ENCODE measurements at regions not wholly inside any gene's neighbourhood (a gene's known extent, or its start where the extent isn't known, plus 50 kb on each side); places are given as distances from the start of the nearest gene placed in this dataset.

GRCh38 chr1:68358439-68358838 is 91.3 kb downstream of the RPE65 start:
- CTCF ChIA-PET: no interaction called here

DNA sequence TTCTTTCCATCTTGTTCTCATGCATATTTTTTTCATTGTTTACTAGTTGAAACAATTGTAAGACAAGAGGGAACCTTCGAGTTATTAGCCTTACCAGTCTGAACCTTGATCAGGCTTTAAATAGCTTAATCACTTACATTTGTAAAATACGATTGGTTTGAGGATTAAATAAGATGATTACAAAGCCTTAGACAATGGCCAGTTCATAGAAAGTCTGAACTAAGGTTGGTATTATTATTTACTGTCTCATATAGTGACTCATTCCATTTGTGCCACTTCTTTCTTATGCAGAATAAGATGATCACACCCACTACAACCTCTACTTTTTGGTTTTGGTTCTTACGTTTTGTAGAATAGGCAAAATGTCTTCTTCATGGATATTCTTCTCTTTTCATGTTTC is 94.1 kb downstream of the RPE65 start:
- POLR2A ChIA-PET: no interaction called here
- Mint-ChIP-seq H3K27ac (no peak overlapping the region), H3K27me3 (no peaks in the 10 kb centered on the region), H3K4me3 (no peak overlapping the region), H3K36me3 (no peaks in the 10 kb centered on the region), H3K9me3 (no peaks in the 10 kb centered on the region), H3K4me1 (ENCODE audit: low read depth) (no peaks in the 10 kb centered on the region)
- intact Hi-C loops (cut with micrococcal nuclease): no loop called here
- no peak for DNase-seq
- CTCF ChIA-PET: no interaction called here

More at GRCh38 chr1:68358439-68358838, 91.3 kb downstream of the RPE65 start:
- POLR2A ChIA-PET: no interaction called here
- Mint-ChIP-seq H3K4me3 (no peak overlapping the region), H3K27me3 (no peaks in the 10 kb centered on the region), H3K9me3 (no peaks in the 10 kb centered on the region), H3K36me3 (no peaks in the 10 kb centered on the region), H3K27ac (no peak overlapping the region), H3K4me1 (ENCODE audit: low read depth) (no peaks in the 10 kb centered on the region)
- DNase-seq: no peak
- intact Hi-C loops (cut with micrococcal nuclease): no loop called here

- CTCF ChIA-PET: no interaction called here
- POLR2A ChIA-PET: no interaction called here
- Mint-ChIP-seq H3K4me3 (no peak overlapping the region), H3K27me3 (no peaks in the 10 kb centered on the region), H3K4me1 (ENCODE audit: low read depth) (no peaks in the 10 kb centered on the region), H3K9me3 (peaks cover 4% of the 10 kb centered on the region), H3K36me3 (no peaks in the 10 kb centered on the region), H3K27ac (no peak overlapping the region)
- intact Hi-C loops (cut with micrococcal nuclease): no loop called here
- DNase-seq: no peak
These were observed 97.6 kb downstream of the RPE65 start for GRCh38 chr1:68352202-68352601.

DNA sequence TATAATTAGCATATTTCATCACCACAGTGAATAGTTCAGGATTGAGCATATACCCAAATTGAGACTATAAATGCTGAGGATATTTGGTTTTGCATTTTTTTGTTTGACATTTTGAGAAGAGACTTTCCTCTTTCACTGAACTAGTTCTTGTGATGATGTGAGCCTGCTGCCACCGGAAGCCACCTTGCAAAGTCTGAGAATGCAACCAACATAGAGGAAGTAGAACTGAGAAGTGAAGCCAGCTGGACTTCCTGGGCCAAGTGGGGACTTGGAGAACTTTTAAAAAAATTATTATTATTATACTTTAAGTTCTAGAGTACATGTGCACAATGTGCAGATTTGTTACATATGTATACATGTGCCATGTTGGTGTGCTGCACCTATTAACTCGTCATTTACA is 102.3 kb downstream of the RPE65 start:
- Mint-ChIP-seq H3K4me3 (no peak overlapping the region), H3K27me3 (peaks cover 3% of the 10 kb centered on the region), H3K36me3 (no peaks in the 10 kb centered on the region), H3K4me1 (ENCODE audit: low read depth) (no peaks in the 10 kb centered on the region), H3K9me3 (peaks cover 4% of the 10 kb centered on the region), H3K27ac (no peak overlapping the region)
- POLR2A ChIA-PET: no interaction called here
- CTCF ChIA-PET: no interaction called here
- intact Hi-C loops (cut with micrococcal nuclease): no loop called here
- DNase-seq: no peak

DNA sequence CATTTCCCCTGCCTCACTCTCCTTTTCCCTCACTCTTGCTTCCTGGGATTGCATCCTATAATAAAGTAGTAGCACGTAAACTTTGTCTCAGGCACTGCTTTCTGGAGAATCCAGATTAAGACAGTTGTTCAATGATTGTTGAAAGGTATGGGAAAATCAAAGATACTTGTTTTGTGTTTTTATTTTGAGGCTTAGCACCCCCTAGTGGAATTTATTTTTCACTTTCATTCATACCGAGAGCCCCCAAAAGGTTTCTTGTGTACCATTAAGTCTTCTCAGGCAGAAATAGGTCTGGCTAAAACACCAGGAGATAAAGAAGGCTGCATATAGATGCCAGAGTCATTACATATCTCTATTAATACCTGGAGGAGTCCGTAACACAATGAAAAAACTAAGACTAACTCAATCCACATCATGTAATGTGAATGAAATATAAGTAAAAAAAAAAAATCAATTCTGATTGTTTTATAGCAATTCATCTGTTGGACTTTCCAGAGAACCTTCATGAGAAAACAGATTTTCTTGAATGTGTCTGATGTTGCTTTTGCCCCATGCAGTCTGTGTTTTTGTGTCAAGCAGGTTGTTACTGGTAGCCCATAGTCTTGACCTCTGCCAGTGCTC is 103.5 kb downstream of the RPE65 start:
- H3K9me3 Mint-ChIP-seq: peaks cover 4% of the 10 kb centered on the region
- H3K4me3 Mint-ChIP-seq: no peak overlapping the region
- ChIA-PET POLR2A (no interaction called here), CTCF (interaction anchor here (0.7 to 1.2 kb wide), 3 partner anchors 220 to 757 kb away, joined by 3 to 12 read pairs (median 3); no protein-coding TSS in a partner anchor)
- no peak for DNase-seq
- intact Hi-C loops (cut with micrococcal nuclease): loop anchor here (1.0 kb wide), 1 partner anchor 226 kb away; no protein-coding TSS in a partner anchor
- no peaks in the 10 kb centered on the region for H3K36me3 Mint-ChIP-seq
- H3K27me3 Mint-ChIP-seq: peaks cover 3% of the 10 kb centered on the region
- no peak overlapping the region for H3K27ac Mint-ChIP-seq
- H3K4me1 Mint-ChIP-seq (ENCODE audit: low read depth): no peaks in the 10 kb centered on the region

DNA sequence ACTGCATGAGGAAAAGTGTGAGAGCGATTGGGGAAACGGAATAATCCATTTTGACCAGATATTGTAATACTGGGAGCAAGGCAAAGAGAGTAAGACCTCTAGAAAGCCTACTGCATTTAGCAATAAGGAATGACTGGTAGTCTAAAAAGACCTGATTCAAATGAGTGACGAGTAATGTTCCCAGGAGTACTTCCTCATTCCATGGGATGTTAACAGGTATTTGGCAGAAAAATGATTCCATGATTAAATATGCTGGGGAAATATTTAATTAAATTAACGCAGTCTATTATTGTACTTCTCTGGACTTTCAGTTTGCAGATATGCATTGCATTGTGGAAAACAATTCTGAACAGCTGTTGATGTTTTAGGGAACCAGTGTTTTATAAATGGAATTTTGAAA is 105.5 kb downstream of the RPE65 start:
- CTCF ChIA-PET: interaction anchor here (1.2 kb wide), 1 partner anchor 227 kb away, joined by 4 read pairs; no protein-coding TSS in a partner anchor
- Mint-ChIP-seq H3K4me3 (no peak overlapping the region), H3K9me3 (peaks cover 4% of the 10 kb centered on the region), H3K27me3 (peaks cover 5% of the 10 kb centered on the region), H3K36me3 (no peaks in the 10 kb centered on the region), H3K4me1 (ENCODE audit: low read depth) (no peaks in the 10 kb centered on the region), H3K27ac (no peak overlapping the region)
- POLR2A ChIA-PET: no interaction called here
- no peak for DNase-seq
- intact Hi-C loops (cut with micrococcal nuclease): no loop called here

- CTCF ChIA-PET: no interaction called here
- H3K9me3 Mint-ChIP-seq: no peaks in the 10 kb centered on the region
- H3K27ac Mint-ChIP-seq: no peak overlapping the region
- intact Hi-C loops (cut with micrococcal nuclease): no loop called here
- H3K27me3 Mint-ChIP-seq: peaks cover 5% of the 10 kb centered on the region
- no peak for DNase-seq
- H3K4me3 Mint-ChIP-seq: no peak overlapping the region
- H3K36me3 Mint-ChIP-seq: no peaks in the 10 kb centered on the region
- no peaks in the 10 kb centered on the region for H3K4me1 Mint-ChIP-seq (ENCODE audit: low read depth)
- POLR2A ChIA-PET: no interaction called here
These were observed 108.6 kb upstream of the WLS start for GRCh38 chr1:68340951-68341350.

GRCh38 chr1:68339505-68339904 is 107.2 kb upstream of the WLS start:
- POLR2A ChIA-PET: no interaction called here
- no peaks in the 10 kb centered on the region for H3K36me3 Mint-ChIP-seq
- peaks cover 5% of the 10 kb centered on the region for H3K27me3 Mint-ChIP-seq
- intact Hi-C loops (cut with micrococcal nuclease): no loop called here
- CTCF ChIA-PET: no interaction called here
- H3K4me1 Mint-ChIP-seq (ENCODE audit: low read depth): no peaks in the 10 kb centered on the region
- DNase-seq: no peak
- H3K27ac Mint-ChIP-seq: no peak overlapping the region
- H3K9me3 Mint-ChIP-seq: no peaks in the 10 kb centered on the region
- H3K4me3 Mint-ChIP-seq: no peak overlapping the region

- intact Hi-C loops (cut with micrococcal nuclease): no loop called here
- Mint-ChIP-seq H3K9me3 (no peaks in the 10 kb centered on the region), H3K36me3 (no peaks in the 10 kb centered on the region), H3K27me3 (peaks cover 5% of the 10 kb centered on the region), H3K4me3 (no peak overlapping the region), H3K4me1 (ENCODE audit: low read depth) (no peaks in the 10 kb centered on the region), H3K27ac (no peak overlapping the region)
- ChIA-PET POLR2A (no interaction called here), CTCF (interaction anchor here (0.7 kb wide), 1 partner anchor 219 kb away, joined by 3 read pairs; no protein-coding TSS in a partner anchor)
- DNase-seq: no peak
These were observed 105.8 kb upstream of the WLS start for GRCh38 chr1:68338081-68338480.

- no peak for DNase-seq
- no peaks in the 10 kb centered on the region for H3K4me1 Mint-ChIP-seq (ENCODE audit: low read depth)
- no peaks in the 10 kb centered on the region for H3K9me3 Mint-ChIP-seq
- H3K27me3 Mint-ChIP-seq: no peaks in the 10 kb centered on the region
- no peaks in the 10 kb centered on the region for H3K36me3 Mint-ChIP-seq
- ChIA-PET CTCF (no interaction called here), POLR2A (no interaction called here)
- intact Hi-C loops (cut with micrococcal nuclease): no loop called here
- H3K27ac Mint-ChIP-seq: no peak overlapping the region
- H3K4me3 Mint-ChIP-seq: no peak overlapping the region
These were observed 99.7 kb upstream of the WLS start for GRCh38 chr1:68332041-68332440.

DNA sequence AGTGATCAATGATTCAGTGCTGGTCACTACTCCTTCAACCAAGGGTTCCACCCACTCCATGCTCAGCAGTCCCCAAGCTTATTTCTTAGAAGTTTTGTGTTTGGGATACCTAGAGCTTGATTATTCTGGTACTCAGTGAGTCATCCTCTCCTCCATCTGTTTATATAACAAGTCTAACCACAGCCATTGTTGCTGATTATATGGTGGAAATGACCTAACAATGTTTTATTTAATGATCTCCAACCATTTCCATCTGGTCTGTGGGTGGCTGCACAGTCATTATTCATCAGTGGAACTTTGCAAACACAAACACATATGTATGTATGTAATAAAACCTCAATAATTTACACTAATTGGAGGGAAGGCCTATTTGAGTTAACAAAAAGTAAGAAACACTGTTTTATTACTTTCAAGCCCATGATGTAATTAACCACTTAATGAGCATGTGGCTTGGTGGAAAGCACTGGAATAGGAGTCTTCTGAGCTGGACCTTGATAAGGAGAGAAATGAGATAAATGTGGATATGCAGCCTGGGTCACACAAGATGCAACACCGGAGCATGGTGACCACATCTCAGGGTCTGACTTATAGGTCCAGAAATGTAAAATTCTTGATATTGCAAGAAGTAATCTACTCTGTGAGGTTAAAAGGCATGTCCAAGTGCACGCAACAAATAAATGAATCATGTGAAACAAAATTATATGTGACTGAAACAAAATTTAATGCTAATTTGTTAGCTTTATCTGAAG is 99.0 kb upstream of the WLS start:
- H3K9me3 Mint-ChIP-seq: no peaks in the 10 kb centered on the region
- H3K27ac Mint-ChIP-seq: no peak overlapping the region
- DNase-seq: no peak
- no peaks in the 10 kb centered on the region for H3K27me3 Mint-ChIP-seq
- intact Hi-C loops (cut with micrococcal nuclease): no loop called here
- no peak overlapping the region for H3K4me3 Mint-ChIP-seq
- H3K36me3 Mint-ChIP-seq: no peaks in the 10 kb centered on the region
- CTCF ChIA-PET: no interaction called here
- H3K4me1 Mint-ChIP-seq (ENCODE audit: low read depth): no peaks in the 10 kb centered on the region
- POLR2A ChIA-PET: no interaction called here

GRCh38 chr1:68330391-68330790 is 98.1 kb upstream of the WLS start:
- no peak for DNase-seq
- Mint-ChIP-seq H3K36me3 (no peaks in the 10 kb centered on the region), H3K27me3 (no peaks in the 10 kb centered on the region), H3K27ac (no peak overlapping the region), H3K4me3 (no peak overlapping the region), H3K9me3 (no peaks in the 10 kb centered on the region), H3K4me1 (ENCODE audit: low read depth) (no peaks in the 10 kb centered on the region)
- ChIA-PET CTCF (no interaction called here), POLR2A (no interaction called here)
- intact Hi-C loops (cut with micrococcal nuclease): no loop called here
